Retinal pigment epithelial cell (primary cell): ENCODE measurements at regions not wholly inside any gene's neighbourhood (a gene's known extent, or its start where the extent isn't known, plus 50 kb on each side); places are given as distances from the start of the nearest gene placed in this dataset.
"Not testable (repeated sequence)": the region's sequence is repeated elsewhere in the genome, so short reads cannot be mapped to it uniquely, and the experiment has no call there.

Experiments used
- DNase-seq: peaks from one replicate; pipeline ENCODE4 v3.0.0-alpha.2; 2010; ENCODE audit warnings: low read depth
- H3K4me3 ChIP-seq: 2 replicates; pipeline ENCODE4 v1.5.1; 2011; ENCODE audit warnings: mild to moderate bottlenecking, low read length, control low read depth, moderate library complexity
- TF ChIP-seq, protein P1 (sequence below): conservative IDR thresholded peaks from 2 replicates; pipeline ENCODE4 v1.5.1; 2011; ENCODE audit warnings: low read depth, low read length, control low read depth, inconsistent platforms

GRCh38 chr12:118534003-118534402, 157.6 kb downstream of the SUDS3 start:
- TF ChIP-seq, protein P1, sequence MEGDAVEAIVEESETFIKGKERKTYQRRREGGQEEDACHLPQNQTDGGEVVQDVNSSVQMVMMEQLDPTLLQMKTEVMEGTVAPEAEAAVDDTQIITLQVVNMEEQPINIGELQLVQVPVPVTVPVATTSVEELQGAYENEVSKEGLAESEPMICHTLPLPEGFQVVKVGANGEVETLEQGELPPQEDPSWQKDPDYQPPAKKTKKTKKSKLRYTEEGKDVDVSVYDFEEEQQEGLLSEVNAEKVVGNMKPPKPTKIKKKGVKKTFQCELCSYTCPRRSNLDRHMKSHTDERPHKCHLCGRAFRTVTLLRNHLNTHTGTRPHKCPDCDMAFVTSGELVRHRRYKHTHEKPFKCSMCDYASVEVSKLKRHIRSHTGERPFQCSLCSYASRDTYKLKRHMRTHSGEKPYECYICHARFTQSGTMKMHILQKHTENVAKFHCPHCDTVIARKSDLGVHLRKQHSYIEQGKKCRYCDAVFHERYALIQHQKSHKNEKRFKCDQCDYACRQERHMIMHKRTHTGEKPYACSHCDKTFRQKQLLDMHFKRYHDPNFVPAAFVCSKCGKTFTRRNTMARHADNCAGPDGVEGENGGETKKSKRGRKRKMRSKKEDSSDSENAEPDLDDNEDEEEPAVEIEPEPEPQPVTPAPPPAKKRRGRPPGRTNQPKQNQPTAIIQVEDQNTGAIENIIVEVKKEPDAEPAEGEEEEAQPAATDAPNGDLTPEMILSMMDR: no peak
- no peak overlapping the region for H3K4me3 ChIP-seq
- DNase-seq: no peak

DNA sequence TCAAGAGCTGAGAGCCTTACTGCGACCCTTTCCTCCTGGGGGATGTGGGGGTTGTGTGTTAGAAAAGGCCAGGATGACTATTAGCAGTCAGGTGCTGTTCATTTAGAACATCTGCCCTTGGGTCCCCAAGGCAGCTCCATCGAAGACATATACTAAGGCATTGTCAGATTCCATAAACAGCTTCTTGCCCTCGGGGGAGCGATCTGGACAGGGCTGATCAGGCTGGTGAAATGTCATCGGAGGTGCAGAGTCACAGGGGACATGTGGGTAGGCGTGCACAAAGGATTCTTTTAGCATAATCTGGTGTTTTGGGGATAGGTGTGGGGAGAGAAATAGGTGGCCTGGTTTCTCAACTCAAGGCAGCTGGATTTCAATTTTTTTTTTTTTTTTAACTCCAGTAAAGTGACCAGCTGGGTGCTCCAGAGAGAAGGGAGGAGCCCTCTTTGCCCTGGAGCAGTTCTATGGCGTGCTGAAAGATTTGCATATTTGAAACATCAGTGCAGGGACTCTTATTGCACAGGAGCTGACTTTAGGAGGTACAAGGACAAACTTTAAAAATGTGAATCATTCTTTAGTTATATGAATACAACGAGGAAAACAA, 160.1 kb downstream of the SUDS3 start:
- TF ChIP-seq, protein P1: no peak
- no peak overlapping the region for H3K4me3 ChIP-seq
- no peak for DNase-seq

- DNase-seq: no peak
These were observed 161.1 kb downstream of the SUDS3 start for GRCh38 chr12:118537481-118537917.

DNA sequence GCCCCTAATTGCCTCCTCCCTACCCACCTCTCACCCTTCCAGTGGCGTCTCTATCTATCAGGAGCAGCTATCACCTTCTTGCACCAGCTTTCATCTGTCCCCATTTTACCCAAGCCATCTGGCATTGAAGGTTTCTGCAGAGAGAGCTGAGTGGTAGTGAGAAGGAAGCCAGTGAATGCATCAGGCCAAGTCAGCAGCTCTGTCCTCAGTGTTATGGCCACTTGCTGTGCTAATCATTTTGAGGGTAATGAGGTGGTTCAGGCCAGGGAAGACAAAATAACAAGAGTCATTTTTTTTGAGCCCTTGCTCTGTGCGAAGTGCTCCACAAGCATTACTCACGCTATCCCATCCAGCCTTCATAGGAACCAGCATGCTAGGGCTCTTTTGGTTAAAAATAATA, 164.7 kb downstream of the SUDS3 start:
- DNase-seq: no peak
- TF ChIP-seq, protein P1: no peak
- no peak overlapping the region for H3K4me3 ChIP-seq

More at GRCh38 chr12:118537481-118537917, 161.1 kb downstream of the SUDS3 start:
- TF ChIP-seq, protein P1: no peak
- H3K4me3 ChIP-seq: no peak overlapping the region

GRCh38 chr12:118541934-118542333, 165.6 kb downstream of the SUDS3 start:
- no peak overlapping the region for H3K4me3 ChIP-seq
- no peak for DNase-seq
- TF ChIP-seq, protein P1: no peak

GRCh38 chr12:118543651-118544050, 167.3 kb downstream of the SUDS3 start:
- DNase-seq: no peak
- H3K4me3 ChIP-seq: no peak overlapping the region
- TF ChIP-seq, protein P1: no peak

DNA sequence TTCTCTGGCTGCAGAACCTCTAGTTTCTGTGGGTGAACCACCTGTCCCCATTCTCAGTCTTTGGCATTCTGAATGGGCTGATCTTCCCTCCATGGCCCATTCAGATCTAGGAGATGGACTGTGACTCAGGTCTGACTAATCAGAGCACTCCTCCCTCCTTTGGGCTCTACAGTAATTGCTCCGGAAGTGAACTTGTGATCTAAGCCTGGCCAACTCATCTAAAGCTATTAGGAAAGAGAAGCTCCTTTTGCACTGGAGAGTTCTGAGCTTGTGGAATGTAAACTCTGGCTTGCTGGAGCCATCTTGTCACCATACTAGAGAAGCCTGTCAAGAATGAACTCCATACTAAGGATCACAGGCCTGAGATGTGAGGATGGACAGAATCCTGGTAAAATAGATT, 168.2 kb downstream of the SUDS3 start:
- H3K4me3 ChIP-seq: no peak overlapping the region
- TF ChIP-seq, protein P1: no peak
- no peak for DNase-seq

- not testable (repeated sequence) for DNase-seq, H3K4me3 ChIP-seq
These were observed 171.3 kb downstream of the SUDS3 start for GRCh38 chr12:118547606-118548005.
